ENCODE measurements at regions not wholly inside any gene's neighbourhood (a gene's known extent, or its start where the extent isn't known, plus 50 kb on each side); places are given as distances from the start of the nearest gene placed in this dataset.

- TF ChIP-seq, protein P1, sequence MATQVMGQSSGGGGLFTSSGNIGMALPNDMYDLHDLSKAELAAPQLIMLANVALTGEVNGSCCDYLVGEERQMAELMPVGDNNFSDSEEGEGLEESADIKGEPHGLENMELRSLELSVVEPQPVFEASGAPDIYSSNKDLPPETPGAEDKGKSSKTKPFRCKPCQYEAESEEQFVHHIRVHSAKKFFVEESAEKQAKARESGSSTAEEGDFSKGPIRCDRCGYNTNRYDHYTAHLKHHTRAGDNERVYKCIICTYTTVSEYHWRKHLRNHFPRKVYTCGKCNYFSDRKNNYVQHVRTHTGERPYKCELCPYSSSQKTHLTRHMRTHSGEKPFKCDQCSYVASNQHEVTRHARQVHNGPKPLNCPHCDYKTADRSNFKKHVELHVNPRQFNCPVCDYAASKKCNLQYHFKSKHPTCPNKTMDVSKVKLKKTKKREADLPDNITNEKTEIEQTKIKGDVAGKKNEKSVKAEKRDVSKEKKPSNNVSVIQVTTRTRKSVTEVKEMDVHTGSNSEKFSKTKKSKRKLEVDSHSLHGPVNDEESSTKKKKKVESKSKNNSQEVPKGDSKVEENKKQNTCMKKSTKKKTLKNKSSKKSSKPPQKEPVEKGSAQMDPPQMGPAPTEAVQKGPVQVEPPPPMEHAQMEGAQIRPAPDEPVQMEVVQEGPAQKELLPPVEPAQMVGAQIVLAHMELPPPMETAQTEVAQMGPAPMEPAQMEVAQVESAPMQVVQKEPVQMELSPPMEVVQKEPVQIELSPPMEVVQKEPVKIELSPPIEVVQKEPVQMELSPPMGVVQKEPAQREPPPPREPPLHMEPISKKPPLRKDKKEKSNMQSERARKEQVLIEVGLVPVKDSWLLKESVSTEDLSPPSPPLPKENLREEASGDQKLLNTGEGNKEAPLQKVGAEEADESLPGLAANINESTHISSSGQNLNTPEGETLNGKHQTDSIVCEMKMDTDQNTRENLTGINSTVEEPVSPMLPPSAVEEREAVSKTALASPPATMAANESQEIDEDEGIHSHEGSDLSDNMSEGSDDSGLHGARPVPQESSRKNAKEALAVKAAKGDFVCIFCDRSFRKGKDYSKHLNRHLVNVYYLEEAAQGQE (tag by site-specific recombination; IDR thresholded peaks at IDR 0.05): no peak
- no peak for TF ChIP-seq ZNF416 (tag by site-specific recombination; IDR thresholded peaks at IDR 0.05)
- TF ChIP-seq ZNF132 (tag by site-specific recombination; IDR thresholded peaks at IDR 0.05; ENCODE audit: borderline replicate concordance): no peak
- TF ChIP-seq KLF9 (tag by site-specific recombination; IDR thresholded peaks at IDR 0.05; ENCODE audit: low read depth): no peak
- no peak for TF ChIP-seq ZNF768 (tag by site-specific recombination; IDR thresholded peaks at IDR 0.05)
- TF ChIP-seq ZNF404 (tag by site-specific recombination; IDR thresholded peaks at IDR 0.05): no peak
- TF ChIP-seq, protein P2, sequence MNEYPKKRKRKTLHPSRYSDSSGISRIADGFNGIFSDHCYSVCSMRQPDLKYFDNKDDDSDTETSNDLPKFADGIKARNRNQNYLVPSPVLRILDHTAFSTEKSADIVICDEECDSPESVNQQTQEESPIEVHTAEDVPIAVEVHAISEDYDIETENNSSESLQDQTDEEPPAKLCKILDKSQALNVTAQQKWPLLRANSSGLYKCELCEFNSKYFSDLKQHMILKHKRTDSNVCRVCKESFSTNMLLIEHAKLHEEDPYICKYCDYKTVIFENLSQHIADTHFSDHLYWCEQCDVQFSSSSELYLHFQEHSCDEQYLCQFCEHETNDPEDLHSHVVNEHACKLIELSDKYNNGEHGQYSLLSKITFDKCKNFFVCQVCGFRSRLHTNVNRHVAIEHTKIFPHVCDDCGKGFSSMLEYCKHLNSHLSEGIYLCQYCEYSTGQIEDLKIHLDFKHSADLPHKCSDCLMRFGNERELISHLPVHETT (tag by site-specific recombination; IDR thresholded peaks at IDR 0.05): no peak
- no peak for TF ChIP-seq ZNF473 (tag by site-specific recombination; IDR thresholded peaks at IDR 0.05)
- TF ChIP-seq ZNF596 (tag by site-specific recombination; IDR thresholded peaks at IDR 0.05): no peak
- TF ChIP-seq PRDM10 (tag by site-specific recombination; IDR thresholded peaks at IDR 0.05): no peak
- no peak for TF ChIP-seq ZFP41 (tag by site-specific recombination; IDR thresholded peaks at IDR 0.05; ENCODE audit: borderline replicate concordance)
- no peak for TF ChIP-seq OSR2 (tag by site-specific recombination; IDR thresholded peaks at IDR 0.05)
Measured at GRCh38 chrX:39384996-39385395, 583.7 kb downstream of the MID1IP1 start (continued).

- H3K4me3 ChIP-seq (ENCODE audit: low read depth, low read length): no peak overlapping the region
- CTCF ChIA-PET: no interaction called here
- POLR2A ChIA-PET: no interaction called here
Measured at GRCh38 chrX:39388730-39389129, 587.5 kb downstream of the MID1IP1 start.

DNA sequence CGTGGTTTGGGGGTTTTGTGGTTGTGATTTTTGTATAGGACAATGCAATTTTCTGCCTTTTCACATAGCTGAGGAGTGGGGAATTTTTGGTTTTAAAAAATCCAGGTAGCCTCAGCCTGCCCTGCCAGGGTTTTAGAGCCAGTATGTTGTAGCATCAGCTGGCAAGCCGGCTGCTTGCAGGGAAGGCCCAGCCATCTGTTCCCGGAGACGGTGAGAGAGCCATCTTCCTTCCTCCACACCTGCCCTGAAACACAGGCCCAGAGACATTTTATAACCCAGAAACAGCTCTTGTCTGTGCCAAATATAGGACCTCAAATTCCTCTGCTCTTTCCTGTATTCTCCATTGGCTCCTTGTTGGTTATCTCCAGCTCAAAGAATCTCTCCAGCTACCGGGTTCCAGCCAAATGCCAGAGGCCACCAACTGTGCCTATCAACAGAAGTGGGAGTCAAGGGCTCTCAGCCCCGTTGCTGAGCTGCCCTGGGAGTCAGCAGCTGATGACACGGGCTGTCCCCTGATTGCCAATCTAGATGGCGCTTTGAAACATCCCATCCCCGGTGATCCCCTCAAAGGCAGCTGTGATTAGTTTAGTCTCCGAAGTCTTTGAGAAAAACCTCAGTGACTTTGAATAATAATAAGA is 595.2 kb downstream of the MID1IP1 start:
- CTCF ChIA-PET: interaction anchor here (1.2 kb wide), 1 partner anchor 37 kb away, joined by 3 read pairs; no protein-coding TSS in a partner anchor
- H3K4me1 ChIP-seq (ENCODE audit: control insufficient read depth, insufficient read depth, low read length): no peaks in the 10 kb centered on the region

More at GRCh38 chrX:39388730-39389129, 587.5 kb downstream of the MID1IP1 start:
- Histone ChIP-seq H3K36me3 (ENCODE audit: control insufficient read depth in 2 of 2, insufficient read depth in 1 of 2, low read length in 2 of 2) (no peaks in the 10 kb centered on the region), H3K27ac (ENCODE audit: extremely low read depth, low read depth, low read length) (no peak overlapping the region), H3K4me1 (ENCODE audit: control insufficient read depth, insufficient read depth, low read length) (no peaks in the 10 kb centered on the region), H3K9me3 (ENCODE audit: control insufficient read depth, insufficient read depth, low read depth, low read length) (no peaks in the 10 kb centered on the region)
- no peak for TF ChIP-seq ZNF16 (tag by site-specific recombination; IDR thresholded peaks at IDR 0.05; ENCODE audit: low read depth)

More for the DNA sequence above, 595.2 kb downstream of the MID1IP1 start:
- Histone ChIP-seq H3K27ac (ENCODE audit: extremely low read depth, low read depth, low read length) (no peak overlapping the region), H3K4me3 (ENCODE audit: low read depth, low read length) (no peak overlapping the region), H3K9me3 (ENCODE audit: control insufficient read depth, insufficient read depth, low read depth, low read length) (no peaks in the 10 kb centered on the region), H3K36me3 (ENCODE audit: control insufficient read depth in 2 of 2, insufficient read depth in 1 of 2, low read length in 2 of 2) (no peaks in the 10 kb centered on the region)
- POLR2A ChIA-PET: no interaction called here
- TF ChIP-seq ZNF121 (tag by site-specific recombination; IDR thresholded peaks at IDR 0.05) (no peak), REPIN1 (tag by site-specific recombination; IDR thresholded peaks at IDR 0.05; ENCODE audit: low read depth) (no peak)

Data from HEK293 (cell line).